SU-DHL-6 (cell line): ENCODE measurements at regions not wholly inside any gene's neighbourhood (a gene's known extent, or its start where the extent isn't known, plus 50 kb on each side); places are given as distances from the start of the nearest gene placed in this dataset.

Experiments used
- EZH2phosphoT487 ChIP-seq: fragments of 200-600 bp; sonication (generic), shearing (Covaris generic); conservative IDR thresholded peaks from 2 replicates; pipeline ENCODE4 v1.6.1; 2018; ENCODE audit warnings: mild to moderate bottlenecking, antibody characterized with exemption, low read length, moderate library complexity, mixed read lengths
- TF ChIP-seq, protein P1 (sequence below): fragments of 200-600 bp; sonication (generic); IDR thresholded peaks from one replicate; pipeline ENCODE4 v1.5.1; 2017; ENCODE audit warnings: antibody characterized with exemption, mild to moderate bottlenecking, low read length, moderate library complexity; ENCODE audit not compliant: insufficient read depth, poor library complexity, severe bottlenecking

DNA sequence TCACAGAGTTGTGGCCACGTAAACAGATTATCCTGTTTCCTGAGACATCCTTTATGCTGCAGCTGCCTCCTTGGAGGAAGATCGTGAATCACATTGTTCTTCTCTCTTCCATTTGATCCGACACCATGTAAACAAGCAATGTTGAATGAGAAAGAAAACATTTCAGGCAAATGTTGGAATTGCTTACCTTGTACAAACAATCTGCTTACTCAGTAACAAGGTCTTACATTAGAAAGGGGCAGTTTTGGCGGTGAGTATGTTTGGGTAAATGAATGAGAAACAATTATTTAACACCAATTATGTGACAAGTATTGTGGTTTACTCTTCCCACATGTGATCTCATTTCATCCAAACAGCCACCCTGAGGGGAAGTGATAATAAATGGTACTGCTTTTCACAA lies 637.8 kb downstream of the RAB28 start:
- TF ChIP-seq, protein P1, sequence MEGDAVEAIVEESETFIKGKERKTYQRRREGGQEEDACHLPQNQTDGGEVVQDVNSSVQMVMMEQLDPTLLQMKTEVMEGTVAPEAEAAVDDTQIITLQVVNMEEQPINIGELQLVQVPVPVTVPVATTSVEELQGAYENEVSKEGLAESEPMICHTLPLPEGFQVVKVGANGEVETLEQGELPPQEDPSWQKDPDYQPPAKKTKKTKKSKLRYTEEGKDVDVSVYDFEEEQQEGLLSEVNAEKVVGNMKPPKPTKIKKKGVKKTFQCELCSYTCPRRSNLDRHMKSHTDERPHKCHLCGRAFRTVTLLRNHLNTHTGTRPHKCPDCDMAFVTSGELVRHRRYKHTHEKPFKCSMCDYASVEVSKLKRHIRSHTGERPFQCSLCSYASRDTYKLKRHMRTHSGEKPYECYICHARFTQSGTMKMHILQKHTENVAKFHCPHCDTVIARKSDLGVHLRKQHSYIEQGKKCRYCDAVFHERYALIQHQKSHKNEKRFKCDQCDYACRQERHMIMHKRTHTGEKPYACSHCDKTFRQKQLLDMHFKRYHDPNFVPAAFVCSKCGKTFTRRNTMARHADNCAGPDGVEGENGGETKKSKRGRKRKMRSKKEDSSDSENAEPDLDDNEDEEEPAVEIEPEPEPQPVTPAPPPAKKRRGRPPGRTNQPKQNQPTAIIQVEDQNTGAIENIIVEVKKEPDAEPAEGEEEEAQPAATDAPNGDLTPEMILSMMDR: no peak
- TF ChIP-seq EZH2phosphoT487: no peak
